Spleen (tissue), 11 donors: ENCODE measurements at regions not wholly inside any gene's neighbourhood (a gene's known extent, or its start where the extent isn't known, plus 50 kb on each side); places are given as distances from the start of the nearest gene placed in this dataset.

Experiments
- DNase-seq: peaks from one replicate; pipeline ENCODE4 v3.0.0-alpha.2; 2020
- H3K27ac ChIP-seq, 8 donors: fragments of 200-600 bp; sonication (generic) in 7 of 8; 1 replicate in 4 of 8; 2 replicates in 4 of 8; pipeline versions ENCODE4 v1.5.0 to v1.8.0; 2016 to 2021; ENCODE audit warnings: inconsistent platforms in 4 of 8, mild to moderate bottlenecking in 4 of 8, moderate library complexity in 1 of 8
- H3K27me3 ChIP-seq, 7 donors: fragments of 200-600 bp; sonication (generic) in 6 of 7; replicated peaks in 1 of 7; 1 replicate in 4 of 7; 2 replicates in 3 of 7; pipeline versions ENCODE4 v1.5.0 to v1.8.0; 2016 to 2021; ENCODE audit warnings: inconsistent platforms in 3 of 7, mild to moderate bottlenecking in 1 of 7
- H3K36me3 ChIP-seq, 6 donors: fragments of 200-600 bp; sonication (generic) in 5 of 6; 1 replicate in 4 of 6; 2 replicates in 2 of 6; pipeline versions ENCODE4 v1.5.0 to v1.8.0; 2016 to 2021; ENCODE audit warnings: inconsistent platforms in 2 of 6
- H3K4me1 ChIP-seq, 6 donors: fragments of 200-600 bp; sonication (generic) in 5 of 6; 1 replicate in 3 of 6; 2 replicates in 3 of 6; pipeline versions ENCODE4 v1.5.0 to v1.8.0; 2016 to 2021; ENCODE audit warnings: inconsistent platforms in 3 of 6
- H3K4me3 ChIP-seq, 8 donors: fragments of 200-600 bp; sonication (generic) in 7 of 8; 1 replicate in 4 of 8; 2 replicates in 4 of 8; pipeline versions ENCODE4 v1.5.0 to v1.8.0; 2016 to 2021; ENCODE audit warnings: inconsistent platforms in 4 of 8, mild to moderate bottlenecking in 4 of 8, moderate library complexity in 2 of 8
- H3K9me3 ChIP-seq, 8 donors: fragments of 200-600 bp; sonication (generic) in 7 of 8; 1 replicate in 4 of 8; 2 replicates in 4 of 8; pipeline versions ENCODE4 v1.5.0 to v1.8.0; 2016 to 2021; ENCODE audit warnings: inconsistent platforms in 4 of 8
- CTCF ChIP-seq, 11 experiments: fragments of 200-600 bp in 7 of 11; fragments of 450-650 bp in 4 of 11; sonication (generic) in 4 of 11; IDR thresholded peaks in 8 of 11; conservative IDR thresholded peaks in 3 of 11; 1 replicate in 7 of 11; 2 replicates in 4 of 11; pipeline versions ENCODE4 v1.4.0 to v1.8.0; 2016 to 2021; ENCODE audit warnings: antibody characterized with exemption in 11 of 11, inconsistent platforms in 4 of 11, mild to moderate bottlenecking in 1 of 11
- POLR2A ChIP-seq, 3 donors: fragments of 450-650 bp; IDR thresholded peaks; one replicate each; pipeline ENCODE4 v1.5.1; 2017; ENCODE audit warnings: antibody characterized with exemption in 3 of 3, mild to moderate bottlenecking in 1 of 3
- POLR2AphosphoS5 ChIP-seq, 3 donors: sonication (generic); formaldehyde crosslinking; IDR thresholded peaks; one replicate each; pipeline ENCODE4 v1.5.1; 2017; ENCODE audit warnings: antibody characterized with exemption in 3 of 3
- WGBS, 5 donors: extraction: QIAGEN DNeasy Blood & Tissue Kit in 3 of 5; methylation state at CpG; one replicate each; pipeline versions ENCODE4 v1.1.5 to v1.1.7; 2013 to 2018; 5-methylcytosine and 5-hydroxymethylcytosine counted together
- intact Hi-C: fragments of 100-400 bp; cut with DNase I; formaldehyde crosslinking; loops from one replicate; pipeline ENCODE4 v1.15.0; 2023; ENCODE audit warnings: low total_unique reads
- donor health status: healthy with polysubstance abuse.
- donor health status: DM: no; HTN: no; CAD: no; lungs with moderate emphysema.
- donor health status: DM: no; HTN: no; CAD: no.
- donor health status: Bipolar disorder and iron deficiency.
- donor health status: healthy.
- donor health status: DM: no; HTN: no; CAD: no.
- donor health status: DM: yes; HTN: yes; CAD: no.

- Histone ChIP-seq H3K9me3 (no peaks in the 10 kb centered on the region), H3K36me3 (no peaks in the 10 kb centered on the region), H3K27ac (no peak overlapping the region), H3K27me3 (peaks cover 0 to 9% (median 0%) of the 10 kb centered on the region in 7 donors), H3K4me1 (no peaks in the 10 kb centered on the region), H3K4me3 (no peak overlapping the region)
- intact Hi-C loops, result no loop called here
- 72 to 83% (median 74%) methylated on average over 4 of the region's 4 CpGs for WGBS, 5 donors
- DNase-seq, result no peak
- TF ChIP-seq CTCF (IDR thresholded peaks at IDR 0.05 in 8 of 11, conservative IDR thresholded peaks at IDR 0.05 in 3 of 11) (no peak), POLR2A (IDR thresholded peaks at IDR 0.05) (no peak), POLR2AphosphoS5 (IDR thresholded peaks at IDR 0.05) (no peak)
Observed at GRCh38 chr6:40743226-40743625, 156.1 kb upstream of the LRFN2 start.

- 66 to 79% (median 71%) methylated on average over 3 of the region's 3 CpGs for WGBS, 5 donors
- Histone ChIP-seq H3K4me1 (no peaks in the 10 kb centered on the region), H3K4me3 (no peak overlapping the region), H3K9me3 (no peaks in the 10 kb centered on the region), H3K27ac (no peak overlapping the region), H3K36me3 (no peaks in the 10 kb centered on the region), H3K27me3 (peaks cover 0 to 26% (median 0%) of the 10 kb centered on the region in 7 donors)
- TF ChIP-seq POLR2AphosphoS5 (IDR thresholded peaks at IDR 0.05) (no peak), CTCF (IDR thresholded peaks at IDR 0.05 in 8 of 11, conservative IDR thresholded peaks at IDR 0.05 in 3 of 11) (no peak), POLR2A (IDR thresholded peaks at IDR 0.05) (no peak)
- intact Hi-C loops, result no loop called here
- no peak for DNase-seq
Observed at GRCh38 chr6:40740518-40740917, 153.4 kb upstream of the LRFN2 start.

GRCh38 chr6:40738551-40739193 is 151.5 kb upstream of the LRFN2 start:
- WGBS, 5 donors, result 74 to 83% (median 80%) methylated on average over 10 to 11 of the region's 11 CpGs
- Histone ChIP-seq H3K4me3 (no peak overlapping the region), H3K9me3 (no peaks in the 10 kb centered on the region), H3K4me1 (peaks cover 0 to 1% (median 0%) of the 10 kb centered on the region in 6 donors), H3K27me3 (peaks cover 0 to 33% (median 0%) of the 10 kb centered on the region in 7 donors), H3K27ac (no peak overlapping the region), H3K36me3 (no peaks in the 10 kb centered on the region)
- TF ChIP-seq POLR2AphosphoS5 (IDR thresholded peaks at IDR 0.05) (no peak), POLR2A (IDR thresholded peaks at IDR 0.05) (no peak), CTCF (IDR thresholded peaks at IDR 0.05 in 8 of 11, conservative IDR thresholded peaks at IDR 0.05 in 3 of 11) (no peak)
- intact Hi-C loops, result no loop called here
- no peak for DNase-seq

GRCh38 chr6:40735521-40735920 is 148.4 kb upstream of the LRFN2 start:
- Histone ChIP-seq H3K36me3 (no peaks in the 10 kb centered on the region), H3K27me3 (peaks cover 0 to 26% (median 0%) of the 10 kb centered on the region in 7 donors), H3K27ac (no peak overlapping the region), H3K9me3 (no peaks in the 10 kb centered on the region), H3K4me3 (no peak overlapping the region), H3K4me1 (peaks cover 0 to 4% (median 0%) of the 10 kb centered on the region in 6 donors)
- WGBS, 5 donors, result 67 to 86% (median 79%) methylated on average over 6 to 7 of the region's 7 CpGs
- intact Hi-C loops, result no loop called here
- no peak for DNase-seq
- TF ChIP-seq POLR2A (IDR thresholded peaks at IDR 0.05) (no peak), CTCF (IDR thresholded peaks at IDR 0.05 in 8 of 11, conservative IDR thresholded peaks at IDR 0.05 in 3 of 11) (no peak), POLR2AphosphoS5 (IDR thresholded peaks at IDR 0.05) (no peak)
